DMS153 treated with DMSO at 0.1 percent for 48 hours (cell line): ENCODE measurements at regions not wholly inside any gene's neighbourhood (a gene's known extent, or its start where the extent isn't known, plus 50 kb on each side); places are given as distances from the start of the nearest gene placed in this dataset.
"Not testable (repeated sequence)": the region's sequence is repeated elsewhere in the genome, so short reads cannot be mapped to it uniquely, and the experiment has no call there.

Source experiments
- DNase-seq: peaks from one replicate; lab custom pipeline; 2025; ENCODE audit not compliant: unreplicated experiment; lab: John Stamatoyannopoulos, UW

- peak; percentile 60 for DNase-seq
Measured at GRCh38 chr18:58805467-58806187, 59.0 kb upstream of the ZNF532 start.

GRCh38 chr18:58806826-58807714, 57.6 kb upstream of the ZNF532 start:
- DNase-seq, result no peak

- DNase-seq, result no peak
Measured at GRCh38 chr18:58807766-58808165, 56.9 kb upstream of the ZNF532 start.

- no peak for DNase-seq
Measured at GRCh38 chr18:58808349-58808748, 56.3 kb upstream of the ZNF532 start.

GRCh38 chr18:58811859-58812258, 52.8 kb upstream of the ZNF532 start:
- DNase-seq, result not testable (repeated sequence)

- DNase-seq, result no peak
Measured at GRCh38 chr18:58813105-58813504, 51.6 kb upstream of the ZNF532 start.

GRCh38 chr18:58813561-58814225, 51.0 kb upstream of the ZNF532 start:
- no peak for DNase-seq

- no peak for DNase-seq
Measured at GRCh38 chr18:58814317-58814716, 50.4 kb upstream of the ZNF532 start.
